B cell (primary cell): ENCODE measurements at regions not wholly inside any gene's neighbourhood (a gene's known extent, or its start where the extent isn't known, plus 50 kb on each side); places are given as distances from the start of the nearest gene placed in this dataset.

ENCODE experiments used
- CTCF ChIP-seq: fragments of 200-600 bp; IDR thresholded peaks from one replicate; pipeline ENCODE4 v1.8.0; 2022; ENCODE audit warnings: antibody characterized with exemption, mild to moderate bottlenecking
- EZH2 ChIP-seq: IDR thresholded peaks from 2 replicates; pipeline ENCODE4 v1.6.1; 2012; ENCODE audit warnings: borderline replicate concordance, low read depth, mild to moderate bottlenecking, moderate library complexity, low read length; ENCODE audit not compliant: insufficient read depth, poor library complexity, severe bottlenecking

GRCh38 chr6:8494730-8495129 lies 59.4 kb upstream of the SLC35B3 start:
- no peak for TF ChIP-seq CTCF
- no peak for TF ChIP-seq EZH2
